SK-N-MC (cell line): ENCODE measurements at regions not wholly inside any gene's neighbourhood (a gene's known extent, or its start where the extent isn't known, plus 50 kb on each side); places are given as distances from the start of the nearest gene placed in this dataset.

ENCODE experiments used
- EZH2 ChIP-seq: fragments of 200-600 bp; sonication (generic); IDR thresholded peaks from one replicate; pipeline ENCODE4 v1.6.1; 2017; ENCODE audit warnings: antibody characterized with exemption
- FOXP2 ChIP-seq: optimal IDR thresholded peaks from 2 replicates; pipeline ENCODE3; 2011; ENCODE audit warnings: mild to moderate bottlenecking, moderate library complexity; ENCODE audit not compliant: insufficient read depth; ENCODE audit errors: extremely low read length, control extremely low read depth
- POLR2AphosphoS5 ChIP-seq: IDR thresholded peaks from 2 replicates; pipeline ENCODE4 v1.6.1; 2012; ENCODE audit warnings: mild to moderate bottlenecking, low read depth, low read length, borderline replicate concordance

GRCh38 chr5:56710826-56711590 is 104.3 kb upstream of the MAP3K1 start:
- TF ChIP-seq EZH2 = no peak
- TF ChIP-seq FOXP2 = no peak
- TF ChIP-seq POLR2AphosphoS5 = no peak
